HG03520 (cell line): ENCODE measurements at regions not wholly inside any gene's neighbourhood (a gene's known extent, or its start where the extent isn't known, plus 50 kb on each side); places are given as distances from the start of the nearest gene placed in this dataset.

Experiments used
- ATAC-seq: cut with Tn5 transposase; IDR thresholded peaks from one replicate; pipeline ENCODE4 v1.9.1; 2021; ENCODE audit warnings: mild to moderate bottlenecking, moderate library complexity; ENCODE audit not compliant: unreplicated experiment

DNA sequence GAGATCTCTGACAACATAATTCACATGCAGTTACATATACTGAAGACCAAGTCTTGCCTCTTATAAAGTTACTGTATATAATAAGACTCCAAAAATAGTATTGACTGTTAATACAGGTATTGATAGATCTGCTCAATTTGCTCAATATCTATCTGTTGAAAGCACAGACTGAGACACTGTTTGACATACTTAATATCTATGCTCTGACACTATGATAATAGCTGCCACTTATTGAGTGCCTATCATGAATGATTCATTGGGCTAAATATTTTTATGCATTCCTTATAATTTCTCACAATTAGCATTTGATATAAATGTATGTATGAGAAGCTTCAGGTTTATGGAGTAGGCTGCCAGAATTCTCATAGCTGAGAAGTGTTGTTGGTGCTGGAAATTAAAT, 1600.9 kb upstream of the IGFBP7 start:
- no peak for ATAC-seq

DNA sequence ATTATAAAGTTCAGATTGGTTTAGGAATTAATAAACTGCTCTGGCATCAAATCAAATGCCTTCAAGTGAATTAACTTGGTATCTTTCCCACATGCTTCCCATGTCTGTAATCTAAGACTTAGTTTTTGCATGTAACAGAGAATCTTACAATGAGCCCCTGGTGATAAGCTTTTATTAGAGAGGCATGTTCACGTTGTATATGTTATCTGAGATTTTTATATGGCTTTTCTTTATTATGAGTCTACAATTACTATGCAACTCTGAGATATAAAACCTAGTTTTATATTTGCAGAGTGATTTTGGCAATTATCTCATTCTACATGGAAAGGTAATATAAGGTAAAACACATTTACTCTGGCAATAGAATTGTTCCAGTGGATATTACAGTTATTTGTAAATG, 1578.4 kb upstream of the IGFBP7 start:
- ATAC-seq = no peak

- no peak for ATAC-seq
These were observed 1569.7 kb upstream of the IGFBP7 start for GRCh38 chr4:58679886-58680285.

DNA sequence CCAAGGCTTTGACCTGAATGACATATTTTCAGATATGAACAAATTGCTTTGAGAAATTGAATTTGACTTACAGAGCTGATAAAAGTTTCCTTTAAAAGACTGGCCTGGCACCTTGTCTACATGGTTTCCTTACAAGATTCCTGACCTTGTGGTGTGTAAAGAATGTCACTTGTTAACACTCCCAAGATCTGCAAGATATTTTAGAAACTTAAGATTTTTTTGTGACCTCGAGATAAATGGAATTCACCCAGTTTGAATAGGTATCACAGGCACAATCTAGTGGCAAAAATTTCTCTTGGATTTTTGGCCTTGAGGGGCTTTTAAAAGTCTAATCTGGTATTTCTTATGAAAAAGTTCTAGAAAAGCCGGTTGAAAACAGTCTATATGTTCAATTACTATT, 1568.9 kb upstream of the IGFBP7 start:
- no peak for ATAC-seq

GRCh38 chr4:58669783-58670182, 1559.6 kb upstream of the IGFBP7 start:
- ATAC-seq = no peak

DNA sequence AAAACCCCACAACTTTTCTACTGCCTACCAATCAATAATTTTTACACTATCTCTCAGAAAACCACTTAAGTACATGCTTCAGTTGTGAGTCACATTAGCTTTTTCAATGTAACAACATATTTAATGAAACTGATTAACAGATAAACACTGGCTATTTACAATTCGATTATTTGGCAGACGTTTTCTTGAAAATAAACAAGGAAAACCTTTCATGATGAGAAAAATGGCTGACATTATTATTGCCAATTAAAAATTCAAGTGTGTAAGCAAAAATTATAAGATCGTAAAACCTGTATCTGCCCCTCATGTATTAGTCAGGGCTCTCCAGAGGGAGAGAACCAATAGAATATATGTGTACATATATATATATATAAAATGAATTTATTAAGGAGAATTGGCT, 1555.5 kb upstream of the IGFBP7 start:
- ATAC-seq = no peak

DNA sequence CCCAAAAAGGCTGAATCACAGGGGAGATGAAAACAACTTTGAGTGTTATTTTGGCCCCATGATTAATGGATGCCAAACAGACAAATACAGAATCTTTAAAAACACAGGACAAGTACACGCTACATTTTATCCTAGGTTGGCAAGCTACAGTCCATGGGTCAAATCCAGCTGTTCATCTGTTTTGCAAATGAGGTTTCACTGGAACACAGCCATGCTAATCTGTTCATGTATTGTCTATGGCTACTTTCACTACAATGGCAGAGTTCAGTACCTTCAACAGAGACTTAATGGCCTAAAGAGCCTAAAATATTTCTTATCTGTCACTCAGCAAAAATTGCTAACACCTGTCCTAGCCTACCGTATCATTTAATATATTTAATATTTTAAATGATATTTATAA, 1548.5 kb upstream of the IGFBP7 start:
- no peak for ATAC-seq

- no peak for ATAC-seq
These were observed 1543.1 kb upstream of the IGFBP7 start for GRCh38 chr4:58653251-58653650.

- ATAC-seq = no peak
These were observed 1539.0 kb upstream of the IGFBP7 start for GRCh38 chr4:58649226-58649625.

- ATAC-seq = no peak
These were observed 1535.9 kb upstream of the IGFBP7 start for GRCh38 chr4:58646126-58646525.

DNA sequence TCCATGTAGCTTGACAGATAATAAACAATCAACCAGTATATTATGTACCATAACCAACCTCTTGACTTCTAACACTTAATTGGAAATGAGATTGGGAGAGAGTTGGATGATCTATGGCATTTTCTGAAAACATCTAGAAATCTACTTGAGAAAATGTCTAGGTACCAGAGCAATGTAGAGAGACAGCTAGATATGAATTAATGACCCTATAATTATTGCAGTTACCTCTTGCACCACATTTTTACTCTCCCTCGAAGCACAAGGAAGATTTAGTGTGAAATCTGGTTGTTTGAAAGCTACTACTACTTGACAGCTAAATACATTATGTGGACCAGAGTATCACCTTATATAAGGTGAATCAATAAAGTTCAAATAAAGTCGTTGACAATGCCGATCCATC, 1534.4 kb upstream of the IGFBP7 start:
- no peak for ATAC-seq

- no peak for ATAC-seq
These were observed 1526.2 kb upstream of the IGFBP7 start for GRCh38 chr4:58636381-58636780.

DNA sequence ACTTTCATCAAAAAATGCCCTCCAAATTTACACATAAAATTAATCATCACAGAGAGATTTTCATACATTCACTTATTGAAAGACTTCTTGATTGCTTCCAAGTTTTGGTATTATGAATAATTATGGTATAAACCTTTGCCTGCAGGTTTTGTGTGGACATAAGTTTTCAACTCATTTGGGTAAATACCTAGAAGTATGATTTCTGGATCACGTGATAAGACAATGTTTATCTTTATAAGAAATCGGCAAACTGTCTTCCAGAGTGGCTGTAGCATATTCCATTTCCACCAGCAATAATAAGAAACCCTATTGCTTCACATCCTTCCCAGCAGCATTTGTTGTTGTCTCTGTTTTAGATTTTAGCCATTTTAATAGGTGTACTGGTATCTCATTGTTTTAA, 1507.0 kb upstream of the IGFBP7 start:
- no peak for ATAC-seq

- ATAC-seq = no peak
These were observed 1500.8 kb upstream of the IGFBP7 start for GRCh38 chr4:58611012-58611411.

DNA sequence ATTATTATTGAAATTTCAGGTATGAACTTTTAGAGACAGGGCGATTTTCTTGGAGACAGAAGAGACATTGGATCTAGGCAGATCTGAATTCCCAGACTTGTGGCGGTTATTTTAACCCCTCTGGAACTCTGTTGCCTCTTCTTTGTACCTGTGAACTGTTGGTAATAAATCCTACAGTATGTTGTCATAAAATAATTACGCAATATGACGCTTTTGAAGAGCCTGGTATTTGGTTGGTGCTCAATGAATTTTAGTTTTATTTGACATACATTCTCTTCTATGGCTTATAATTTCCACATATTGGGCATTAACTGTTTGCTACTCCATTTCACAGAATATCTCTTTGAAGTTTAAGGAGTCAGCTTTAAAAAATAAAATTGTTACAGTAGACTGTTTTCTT, 1496.1 kb upstream of the IGFBP7 start:
- no peak for ATAC-seq

GRCh38 chr4:58603951-58604350, 1493.8 kb upstream of the IGFBP7 start:
- no peak for ATAC-seq

DNA sequence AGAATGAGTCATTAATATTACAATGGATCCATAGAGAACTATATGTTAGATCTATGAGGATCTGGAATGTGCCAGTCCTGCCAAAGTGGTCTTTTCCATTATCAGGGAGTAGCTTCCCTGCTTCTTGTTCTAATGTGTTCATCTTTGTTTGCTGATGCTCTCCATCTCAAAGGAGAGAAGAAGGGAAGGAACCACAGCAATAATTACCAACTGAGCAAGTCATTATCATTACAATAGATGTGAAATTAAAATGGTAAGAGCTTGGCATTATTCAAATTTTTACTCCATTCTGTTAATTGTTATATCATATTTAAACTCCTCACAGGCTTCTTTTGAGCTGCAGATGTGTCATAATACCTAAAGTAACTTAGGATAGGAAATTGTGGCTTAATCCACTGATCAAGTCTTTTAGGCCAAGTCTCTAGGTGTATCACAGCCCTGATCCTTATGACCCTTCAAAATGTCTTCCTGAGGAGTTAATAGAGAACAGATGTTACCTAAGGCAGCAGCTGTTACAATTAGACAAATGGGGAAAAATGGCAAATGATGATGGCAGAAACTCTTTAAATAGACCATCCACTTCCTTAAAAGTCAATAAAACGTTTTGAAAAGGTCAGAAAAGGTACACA, 1492.7 kb upstream of the IGFBP7 start:
- no peak for ATAC-seq

GRCh38 chr4:58602022-58602421, 1491.8 kb upstream of the IGFBP7 start:
- ATAC-seq = no peak

DNA sequence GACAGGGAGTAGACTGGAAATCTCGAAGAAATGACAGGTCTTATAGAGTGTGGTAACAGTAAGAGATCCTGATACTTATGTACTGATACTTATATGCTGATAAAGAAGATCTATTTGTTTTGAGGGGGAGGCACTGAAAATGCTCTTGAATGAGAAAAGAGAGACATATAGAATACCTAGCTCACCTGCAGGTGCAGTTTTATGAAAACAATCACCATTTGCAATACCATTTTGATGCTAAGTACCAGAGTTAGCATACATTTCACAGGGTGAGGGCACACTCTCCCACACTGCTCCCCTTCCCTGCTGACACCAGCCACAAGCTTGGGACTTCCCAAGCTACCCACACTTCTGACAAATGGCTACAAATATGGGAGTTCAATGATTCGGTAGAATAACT, 1490.1 kb upstream of the IGFBP7 start:
- ATAC-seq = no peak

- no peak for ATAC-seq
These were observed 1480.5 kb upstream of the IGFBP7 start for GRCh38 chr4:58590722-58591121.

GRCh38 chr4:58587856-58588255, 1477.7 kb upstream of the IGFBP7 start:
- ATAC-seq = no peak

- ATAC-seq = no peak
These were observed 1456.1 kb upstream of the IGFBP7 start for GRCh38 chr4:58566260-58566659.

- no peak for ATAC-seq
These were observed 1454.7 kb upstream of the IGFBP7 start for GRCh38 chr4:58564695-58565475.
